HG03108 (cell line): ENCODE measurements at regions not wholly inside any gene's neighbourhood (a gene's known extent, or its start where the extent isn't known, plus 50 kb on each side); places are given as distances from the start of the nearest gene placed in this dataset.

Experiments
- ATAC-seq: cut with Tn5 transposase; IDR thresholded peaks from one replicate; pipeline ENCODE4 v1.9.1; 2021; ENCODE audit warnings: moderate library complexity; ENCODE audit not compliant: unreplicated experiment

DNA sequence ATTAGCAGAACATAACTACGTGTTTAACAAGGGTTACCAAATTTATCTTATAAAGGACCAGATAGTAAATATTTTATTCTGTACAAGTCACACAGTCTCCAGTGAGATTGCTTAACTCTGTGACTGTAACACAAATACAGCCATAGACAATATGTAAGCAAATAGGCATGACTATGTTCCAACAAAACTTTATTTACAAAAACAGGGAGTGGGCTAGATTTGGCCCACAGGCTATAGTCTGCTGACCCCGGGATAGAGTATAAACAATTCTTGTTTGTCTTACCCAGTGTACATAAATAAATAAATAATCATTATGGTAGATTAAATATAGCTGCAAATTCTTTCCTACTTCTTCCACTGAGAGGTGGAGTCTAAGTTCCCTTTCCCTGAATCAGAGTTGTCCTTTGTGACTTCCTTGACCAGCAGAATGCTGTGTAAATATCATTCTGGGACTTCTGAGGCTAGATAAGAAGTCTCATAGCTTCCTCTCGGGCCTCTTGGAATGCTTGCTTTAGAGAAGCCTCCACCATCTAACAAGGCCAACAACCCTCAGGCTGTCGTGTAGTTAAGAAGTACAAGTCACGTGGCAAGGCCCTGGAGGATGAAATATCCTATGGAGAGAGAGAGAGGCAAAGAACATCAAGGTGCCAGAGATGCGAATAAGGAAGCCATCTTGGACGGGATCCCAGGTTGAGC, 59.1 kb upstream of the TMEM244 start:
- no peak for ATAC-seq

DNA sequence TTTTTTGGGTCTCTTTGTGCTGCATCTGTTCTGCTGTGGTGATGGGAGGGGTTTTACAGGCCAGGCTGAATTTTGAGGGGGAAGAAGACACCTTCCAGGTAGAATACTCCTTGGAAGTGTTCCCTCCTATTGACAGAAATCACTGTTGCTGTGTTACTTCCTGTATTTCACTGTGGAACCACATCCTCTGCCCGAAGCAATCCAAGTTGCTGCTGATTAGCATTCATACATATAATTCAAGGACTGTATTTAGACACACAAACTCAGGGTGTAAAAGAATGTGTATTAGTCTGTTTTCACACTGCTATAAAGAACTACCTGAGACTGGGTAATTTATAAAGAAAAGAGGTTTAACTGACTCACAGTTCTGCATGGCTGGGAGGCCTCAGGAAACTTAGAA, 50.6 kb upstream of the TMEM244 start:
- no peak for ATAC-seq
